GM10266 (cell line): ENCODE measurements at regions not wholly inside any gene's neighbourhood (a gene's known extent, or its start where the extent isn't known, plus 50 kb on each side); places are given as distances from the start of the nearest gene placed in this dataset.

Experiments
- DNase-seq: peaks from one replicate; pipeline ENCODE4 v3.0.0; 2012; ENCODE audit errors: extremely low spot score
- TF ChIP-seq, protein P1 (sequence below): IDR thresholded peaks from 2 replicates; pipeline ENCODE4 v1.5.1; 2012; ENCODE audit warnings: mild to moderate bottlenecking, low read depth; ENCODE audit not compliant: control insufficient read depth, insufficient read depth; ENCODE audit errors: missing control alignments

DNA sequence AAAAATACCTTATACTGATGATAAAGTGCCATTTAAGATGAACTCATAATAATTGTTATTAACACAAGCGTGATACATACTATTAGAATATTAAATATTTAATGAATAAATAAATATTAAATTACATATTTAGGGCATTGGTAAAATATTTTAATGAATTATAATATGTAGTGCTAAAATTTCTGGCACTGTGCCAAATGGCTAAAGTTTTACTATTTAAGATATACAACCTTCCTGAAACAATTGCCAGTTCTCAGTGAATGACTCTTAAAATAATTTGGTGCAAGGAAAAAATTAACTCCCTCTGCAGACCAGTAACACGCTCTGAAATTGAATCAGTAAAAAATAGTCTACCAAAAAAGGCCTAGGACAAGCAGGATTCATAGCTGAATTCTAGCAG lies 428.9 kb upstream of the ATXN7L3B start:
- no peak for DNase-seq
- TF ChIP-seq, protein P1, sequence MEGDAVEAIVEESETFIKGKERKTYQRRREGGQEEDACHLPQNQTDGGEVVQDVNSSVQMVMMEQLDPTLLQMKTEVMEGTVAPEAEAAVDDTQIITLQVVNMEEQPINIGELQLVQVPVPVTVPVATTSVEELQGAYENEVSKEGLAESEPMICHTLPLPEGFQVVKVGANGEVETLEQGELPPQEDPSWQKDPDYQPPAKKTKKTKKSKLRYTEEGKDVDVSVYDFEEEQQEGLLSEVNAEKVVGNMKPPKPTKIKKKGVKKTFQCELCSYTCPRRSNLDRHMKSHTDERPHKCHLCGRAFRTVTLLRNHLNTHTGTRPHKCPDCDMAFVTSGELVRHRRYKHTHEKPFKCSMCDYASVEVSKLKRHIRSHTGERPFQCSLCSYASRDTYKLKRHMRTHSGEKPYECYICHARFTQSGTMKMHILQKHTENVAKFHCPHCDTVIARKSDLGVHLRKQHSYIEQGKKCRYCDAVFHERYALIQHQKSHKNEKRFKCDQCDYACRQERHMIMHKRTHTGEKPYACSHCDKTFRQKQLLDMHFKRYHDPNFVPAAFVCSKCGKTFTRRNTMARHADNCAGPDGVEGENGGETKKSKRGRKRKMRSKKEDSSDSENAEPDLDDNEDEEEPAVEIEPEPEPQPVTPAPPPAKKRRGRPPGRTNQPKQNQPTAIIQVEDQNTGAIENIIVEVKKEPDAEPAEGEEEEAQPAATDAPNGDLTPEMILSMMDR: no peak

DNA sequence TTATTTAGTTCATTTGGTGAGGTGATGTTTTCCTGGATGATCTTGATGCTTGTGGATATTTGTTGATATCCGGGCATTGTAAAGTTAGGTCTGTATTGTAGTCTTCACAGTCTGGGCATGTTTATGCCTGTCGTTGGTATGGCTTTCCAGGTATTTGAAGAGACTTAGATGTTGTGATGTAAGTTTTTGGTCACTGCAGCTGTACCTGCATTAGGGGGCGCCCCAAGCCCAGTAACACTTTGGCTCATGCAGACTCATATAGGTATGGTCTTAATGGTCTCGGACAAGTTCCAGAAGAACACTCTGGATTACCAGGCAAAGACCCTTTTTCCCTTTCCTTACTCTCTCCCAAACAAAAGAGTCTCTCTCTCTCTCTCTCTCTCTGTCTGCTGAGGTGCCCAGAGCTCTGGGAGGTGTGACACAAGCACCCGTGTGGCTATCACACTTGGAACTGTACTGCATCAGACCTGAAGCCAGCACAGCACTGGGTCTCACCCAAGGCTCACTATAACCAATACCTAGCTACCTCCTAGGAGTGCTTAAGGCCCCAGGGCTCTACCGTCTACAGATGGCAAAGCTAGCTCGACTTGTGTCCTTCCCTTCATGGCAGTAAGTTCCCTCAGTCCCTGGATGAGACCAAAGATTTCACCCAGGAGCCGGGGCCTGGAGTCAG lies 425.8 kb upstream of the ATXN7L3B start:
- DNase-seq: no peak
- TF ChIP-seq, protein P1: peak; percentile 28

DNA sequence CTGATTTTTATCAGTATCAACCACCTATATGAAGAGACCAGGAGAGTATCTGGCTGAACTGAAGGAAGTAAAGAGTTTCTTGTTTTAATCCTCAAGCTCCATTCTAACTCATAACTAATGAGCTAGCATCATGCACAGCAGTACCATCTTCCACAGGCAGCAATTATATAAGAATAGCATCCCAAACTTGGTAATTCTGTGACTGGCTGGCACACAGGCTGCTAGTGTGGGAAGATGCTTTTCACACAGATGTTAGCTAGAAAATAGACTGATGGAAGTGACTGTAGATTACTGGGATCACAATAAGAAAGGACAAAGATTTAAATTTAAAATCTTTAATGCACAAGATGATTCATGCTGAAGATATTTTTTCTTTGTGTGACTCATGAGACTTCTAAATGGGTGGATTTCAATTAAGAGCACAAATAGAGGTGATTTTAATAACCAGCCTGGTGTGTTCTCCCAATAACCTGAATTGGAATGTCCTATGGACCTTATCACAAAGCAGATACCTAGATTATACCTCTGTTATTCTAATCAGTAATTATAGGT lies 417.7 kb upstream of the ATXN7L3B start:
- TF ChIP-seq, protein P1: no peak
- DNase-seq: no peak

DNA sequence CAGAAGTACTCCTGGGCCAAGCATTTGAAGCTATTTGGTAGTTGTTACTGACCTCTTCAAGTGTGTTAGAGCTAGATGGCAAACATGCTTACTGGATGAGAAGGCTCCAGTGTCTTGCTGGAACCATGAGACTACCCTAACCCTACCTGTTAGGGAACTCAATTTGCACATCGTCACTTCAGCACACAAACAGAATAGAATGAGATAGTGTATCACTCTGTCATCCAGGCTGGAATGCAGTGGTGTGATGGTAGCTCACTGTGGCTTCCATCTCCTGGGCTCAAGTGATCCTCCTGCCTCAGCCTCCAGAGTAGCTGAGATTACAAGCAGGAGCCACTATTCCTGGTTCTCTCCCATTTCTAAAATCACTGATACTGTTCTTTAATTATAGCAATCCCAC lies 417.0 kb upstream of the ATXN7L3B start:
- TF ChIP-seq, protein P1: no peak
- no peak for DNase-seq

DNA sequence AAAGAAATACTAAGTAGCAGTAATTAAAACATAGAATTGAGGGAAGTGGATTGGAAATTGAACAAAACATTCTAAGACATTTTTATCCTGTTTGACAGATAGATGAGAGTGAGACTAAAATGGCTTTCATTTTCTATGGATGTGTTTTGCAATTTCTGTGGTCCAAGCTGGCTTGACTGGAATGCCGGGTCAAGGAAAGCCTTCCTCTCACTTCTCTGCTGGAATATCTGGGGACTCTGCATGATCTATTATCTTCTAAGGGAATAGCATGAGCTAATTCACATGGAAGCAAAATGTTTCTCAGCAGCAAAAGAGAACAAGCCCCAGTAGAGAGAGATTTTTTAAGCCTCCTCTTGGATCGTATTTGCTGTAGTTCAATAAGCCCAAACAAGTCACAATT lies 407.9 kb upstream of the ATXN7L3B start:
- TF ChIP-seq, protein P1: no peak

DNA sequence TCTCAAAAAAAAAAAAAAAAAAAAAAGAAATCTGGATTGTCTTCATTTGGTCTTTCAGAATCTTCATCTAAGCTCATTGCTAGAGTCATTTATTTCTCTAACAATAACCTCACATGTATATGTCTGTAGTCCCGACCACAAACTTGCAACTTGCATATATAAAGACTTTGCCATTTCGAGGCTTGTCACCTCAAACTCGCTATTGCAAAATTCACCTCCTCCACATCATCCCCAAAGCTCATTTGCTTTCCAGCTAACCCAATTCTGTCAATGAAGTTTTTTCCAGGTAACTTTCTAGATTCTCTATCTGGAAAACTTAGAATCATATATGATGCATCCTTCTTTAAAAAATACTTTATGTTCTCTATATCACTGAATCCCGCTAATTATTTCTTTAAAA lies 393.2 kb upstream of the ATXN7L3B start:
- DNase-seq: no peak
- TF ChIP-seq, protein P1: no peak

More for the DNA sequence above, 407.9 kb upstream of the ATXN7L3B start:
- DNase-seq: no peak

DNA sequence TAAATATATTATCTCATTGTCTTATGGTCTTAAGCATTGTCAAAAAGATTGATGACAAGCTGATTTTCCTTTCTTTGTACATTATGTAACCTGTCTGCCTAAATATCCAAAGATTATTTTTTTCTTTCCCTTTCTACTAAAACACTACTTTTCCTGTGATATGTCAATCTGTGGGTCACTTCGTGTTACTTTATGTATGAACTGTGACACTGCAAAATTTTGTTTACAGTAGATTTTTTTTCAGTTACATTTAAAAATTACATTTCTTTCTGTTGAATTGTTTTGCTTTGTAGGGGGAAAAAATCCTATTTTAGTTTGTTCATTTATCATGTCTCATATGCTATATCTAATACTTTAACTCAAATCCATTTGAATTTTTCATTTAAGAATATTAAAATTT lies 392.3 kb upstream of the ATXN7L3B start:
- TF ChIP-seq, protein P1: no peak
- no peak for DNase-seq
